Dendritic cell treated with granulocyte-macrophage colony-stimulating factor and Interleukin-4, amounts not matched to agents 40 ng/mL and 50 ng/mL, for 4 days (primary cell): ENCODE measurements at regions not wholly inside any gene's neighbourhood (a gene's known extent, or its start where the extent isn't known, plus 50 kb on each side); places are given as distances from the start of the nearest gene placed in this dataset.

Experiments used
- H3K27ac Mint-ChIP-seq: one replicate; pipeline ENCODE4 v1.8.0; 2022; ENCODE audit warnings: mild to moderate bottlenecking, mixed read lengths
- H3K27me3 Mint-ChIP-seq: one replicate; pipeline ENCODE4 v1.8.0; 2022; ENCODE audit warnings: mild to moderate bottlenecking, mixed read lengths
- H3K36me3 Mint-ChIP-seq: one replicate; pipeline ENCODE4 v1.8.0; 2022; ENCODE audit warnings: low read depth, mixed read lengths
- H3K4me1 Mint-ChIP-seq: one replicate; pipeline ENCODE4 v1.8.0; 2022; ENCODE audit warnings: low read depth, mixed read lengths
- H3K4me3 Mint-ChIP-seq: one replicate; pipeline ENCODE4 v1.8.0; 2022; ENCODE audit warnings: mild to moderate bottlenecking, moderate library complexity, mixed read lengths
- H3K9me3 Mint-ChIP-seq: one replicate; pipeline ENCODE4 v1.8.0; 2022; ENCODE audit warnings: mixed read lengths
- intact Hi-C: fragments of 100-400 bp; cut with micrococcal nuclease; formaldehyde crosslinking; loops from one replicate; pipeline ENCODE4 v1.15.0; 2022

DNA sequence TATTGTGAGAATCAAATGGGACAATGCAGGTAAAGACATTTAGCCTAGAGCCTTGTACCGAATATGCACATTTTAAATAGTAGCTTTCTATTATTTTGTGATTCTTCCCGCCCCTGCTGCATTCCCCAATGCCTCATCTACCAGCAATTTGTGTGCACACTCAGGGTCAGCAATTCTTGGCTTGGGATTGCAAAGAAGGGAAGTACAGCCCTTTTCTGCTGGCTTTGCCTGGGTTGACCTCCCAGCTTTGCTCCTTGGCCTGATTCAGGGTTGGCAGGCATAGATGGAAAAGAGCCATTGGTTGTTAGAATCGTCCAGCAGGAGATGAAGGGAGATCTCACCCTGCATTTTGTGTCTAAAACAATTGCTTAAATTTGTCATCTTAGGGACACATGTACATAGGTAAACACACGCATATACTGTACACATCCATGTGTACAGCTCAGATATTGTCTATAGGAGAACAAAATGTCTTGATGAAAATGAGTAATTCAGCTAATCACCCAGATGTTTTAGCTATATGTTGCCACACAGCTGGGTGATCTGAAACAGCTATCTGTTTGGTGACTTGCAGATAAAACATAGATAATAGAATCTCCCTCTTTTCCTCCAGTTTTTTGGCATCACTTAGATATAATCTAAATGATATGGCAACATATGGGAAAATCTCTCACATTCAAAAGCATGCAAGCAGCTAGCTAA lies 340.9 kb upstream of the TBL1XR1 start:
- Mint-ChIP-seq H3K27me3 (no peaks in the 10 kb centered on the region), H3K4me3 (no peak overlapping the region), H3K36me3 (no peaks in the 10 kb centered on the region), H3K27ac (no peak overlapping the region), H3K4me1 (peaks cover 25% of the 10 kb centered on the region), H3K9me3 (no peaks in the 10 kb centered on the region)
- intact Hi-C loops: no loop called here

DNA sequence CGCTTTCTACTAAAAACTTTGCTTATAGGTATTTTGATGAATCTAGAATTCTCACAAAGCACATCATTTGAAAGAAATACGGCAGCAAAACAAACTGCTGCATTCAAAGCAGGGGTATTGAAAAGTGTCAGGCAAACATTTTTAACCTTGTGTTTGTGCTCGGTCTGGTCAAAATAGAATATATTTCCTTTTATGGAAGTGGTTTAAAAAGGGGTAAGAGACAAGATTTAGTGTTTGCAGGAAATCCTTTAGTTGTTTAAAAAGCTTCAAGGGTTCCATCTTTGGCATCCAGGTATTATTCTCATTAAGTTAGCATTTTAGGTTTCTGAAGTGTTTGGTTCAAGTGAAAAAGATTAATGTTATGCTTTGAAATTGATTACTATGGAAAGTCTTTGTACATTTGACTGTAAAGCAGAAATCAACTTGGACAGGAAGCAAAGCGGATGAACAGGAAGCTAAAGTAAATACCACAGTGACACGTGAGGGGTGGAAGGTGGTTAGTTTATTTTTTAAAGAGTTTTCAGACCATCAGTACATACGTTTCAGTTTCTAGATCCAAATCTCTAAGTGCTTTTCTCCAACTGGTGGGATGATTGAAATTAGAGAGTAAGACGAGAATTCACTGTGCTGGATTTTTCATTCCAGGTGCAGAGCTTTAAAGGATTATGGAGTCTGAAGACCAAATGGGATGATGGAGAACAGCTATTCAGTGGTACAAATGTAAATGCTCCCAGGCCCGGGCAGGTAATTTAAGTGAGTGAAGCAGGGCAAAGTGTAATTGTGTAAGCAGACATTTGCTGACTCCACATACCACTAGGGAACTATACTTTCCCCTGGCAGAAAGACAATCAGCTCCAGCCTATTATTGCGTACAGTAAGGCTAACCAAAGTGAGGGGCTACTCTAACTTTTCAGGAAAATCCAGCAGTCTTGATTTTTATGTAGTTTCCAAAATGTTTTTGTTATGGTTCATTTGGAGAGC lies 341.8 kb upstream of the TBL1XR1 start:
- Mint-ChIP-seq H3K36me3 (no peaks in the 10 kb centered on the region), H3K9me3 (no peaks in the 10 kb centered on the region), H3K4me1 (peaks cover 25% of the 10 kb centered on the region), H3K27ac (no peak overlapping the region), H3K27me3 (no peaks in the 10 kb centered on the region), H3K4me3 (no peak overlapping the region)
- intact Hi-C loops: no loop called here

- intact Hi-C loops: no loop called here
- Mint-ChIP-seq H3K4me3 (no peak overlapping the region), H3K9me3 (no peaks in the 10 kb centered on the region), H3K27me3 (no peaks in the 10 kb centered on the region), H3K27ac (no peak overlapping the region), H3K36me3 (no peaks in the 10 kb centered on the region), H3K4me1 (peaks cover 20% of the 10 kb centered on the region)
Observed at GRCh38 chr3:177541541-177541940, 344.3 kb upstream of the TBL1XR1 start.

- Mint-ChIP-seq H3K27me3 (no peaks in the 10 kb centered on the region), H3K27ac (no peak overlapping the region), H3K36me3 (no peaks in the 10 kb centered on the region), H3K4me1 (no peaks in the 10 kb centered on the region), H3K9me3 (no peaks in the 10 kb centered on the region), H3K4me3 (no peak overlapping the region)
- intact Hi-C loops: no loop called here
Observed at GRCh38 chr3:177545964-177546363, 348.7 kb upstream of the TBL1XR1 start.

DNA sequence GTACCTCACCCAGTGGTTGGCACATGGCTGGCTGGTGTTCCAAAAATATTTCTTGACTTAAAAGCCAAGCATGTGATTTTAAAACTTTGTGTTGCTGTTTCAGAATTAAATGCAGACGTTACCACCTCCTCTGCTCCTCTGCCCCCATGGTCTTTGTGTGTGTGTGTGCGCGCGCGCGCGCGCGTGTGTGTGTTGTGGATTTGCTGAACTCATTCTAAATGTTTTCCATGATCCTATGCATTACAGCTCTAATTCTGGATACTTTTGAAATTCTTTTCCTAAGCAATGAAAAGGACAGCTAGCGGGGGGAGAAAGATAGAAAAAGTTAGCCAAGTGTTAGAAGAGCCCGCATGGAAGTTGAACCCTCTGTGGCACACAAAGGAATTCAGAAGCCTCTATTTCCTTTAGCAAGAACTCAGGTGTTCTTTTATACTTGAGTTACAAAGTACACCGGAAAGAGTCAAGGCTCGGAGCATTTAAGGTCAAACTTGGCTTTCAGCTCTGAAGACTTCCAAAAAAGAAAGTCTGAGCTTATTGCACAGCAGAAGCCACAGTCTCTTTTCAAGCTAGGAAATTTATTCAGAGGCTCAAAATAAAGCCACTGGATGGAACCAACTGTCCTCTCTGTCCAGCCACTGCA lies 350.5 kb upstream of the TBL1XR1 start:
- no peak overlapping the region for H3K4me3 Mint-ChIP-seq
- H3K27ac Mint-ChIP-seq: no peak overlapping the region

DNA sequence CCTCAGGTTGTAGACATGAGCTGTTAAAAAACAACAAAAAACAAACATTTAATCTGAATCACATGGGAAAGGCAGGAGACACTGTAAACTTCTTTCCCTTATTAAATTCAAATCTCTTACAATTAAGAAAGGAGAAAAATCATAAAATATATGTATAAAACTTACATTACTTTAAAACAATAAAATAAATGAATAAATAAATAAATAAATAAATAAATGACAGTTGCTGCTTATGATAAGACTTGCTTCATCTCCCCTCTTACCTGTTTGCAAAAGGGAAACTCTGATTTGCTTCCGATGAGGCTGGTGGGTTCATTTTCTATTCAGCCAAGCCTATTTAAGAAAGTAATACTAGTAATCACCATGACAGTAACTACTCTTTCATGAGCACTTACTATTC lies 353.4 kb upstream of the TBL1XR1 start:
- H3K4me3 Mint-ChIP-seq: no peak overlapping the region
- H3K9me3 Mint-ChIP-seq: no peaks in the 10 kb centered on the region
- intact Hi-C loops: no loop called here
- H3K36me3 Mint-ChIP-seq: no peaks in the 10 kb centered on the region
- H3K27me3 Mint-ChIP-seq: no peaks in the 10 kb centered on the region
- H3K27ac Mint-ChIP-seq: no peak overlapping the region
- H3K4me1 Mint-ChIP-seq: peaks cover 18% of the 10 kb centered on the region

More for the DNA sequence above, 350.5 kb upstream of the TBL1XR1 start:
- no peaks in the 10 kb centered on the region for H3K27me3 Mint-ChIP-seq
- intact Hi-C loops: no loop called here
- peaks cover 8% of the 10 kb centered on the region for H3K4me1 Mint-ChIP-seq
- no peaks in the 10 kb centered on the region for H3K36me3 Mint-ChIP-seq
- no peaks in the 10 kb centered on the region for H3K9me3 Mint-ChIP-seq

- Mint-ChIP-seq H3K36me3 (no peaks in the 10 kb centered on the region), H3K4me3 (no peak overlapping the region), H3K9me3 (no peaks in the 10 kb centered on the region), H3K27ac (no peak overlapping the region), H3K4me1 (peaks cover 25% of the 10 kb centered on the region), H3K27me3 (no peaks in the 10 kb centered on the region)
- intact Hi-C loops: no loop called here
Observed at GRCh38 chr3:177551431-177551836, 354.2 kb upstream of the TBL1XR1 start.

- no peak overlapping the region for H3K4me3 Mint-ChIP-seq
- intact Hi-C loops: no loop called here
- H3K9me3 Mint-ChIP-seq: no peaks in the 10 kb centered on the region
- no peak overlapping the region for H3K27ac Mint-ChIP-seq
- peaks cover 25% of the 10 kb centered on the region for H3K4me1 Mint-ChIP-seq
- H3K27me3 Mint-ChIP-seq: no peaks in the 10 kb centered on the region
- no peaks in the 10 kb centered on the region for H3K36me3 Mint-ChIP-seq
Observed at GRCh38 chr3:177552051-177552450, 354.8 kb upstream of the TBL1XR1 start.

DNA sequence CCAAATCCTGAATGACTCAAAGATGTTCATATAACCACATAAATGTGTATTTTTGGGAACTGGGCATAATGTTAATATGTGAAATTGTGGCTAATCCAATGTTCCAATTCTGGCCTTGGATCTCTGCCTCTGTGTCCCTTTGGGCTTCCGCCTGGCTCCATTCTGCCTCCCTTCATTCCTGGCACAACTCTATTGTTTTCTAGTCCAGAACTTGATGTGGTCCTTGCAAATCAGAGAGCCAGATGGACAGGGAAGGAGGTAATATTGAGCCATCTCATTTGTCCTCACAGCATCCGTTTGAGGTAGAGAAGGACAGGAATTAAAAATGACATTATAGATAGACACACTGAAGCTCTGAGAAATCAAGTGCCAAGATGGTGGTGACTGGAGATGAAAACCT lies 355.7 kb upstream of the TBL1XR1 start:
- Mint-ChIP-seq H3K4me3 (no peak overlapping the region), H3K9me3 (no peaks in the 10 kb centered on the region), H3K27ac (no peak overlapping the region), H3K27me3 (no peaks in the 10 kb centered on the region), H3K36me3 (no peaks in the 10 kb centered on the region), H3K4me1 (peaks cover 25% of the 10 kb centered on the region)
- intact Hi-C loops: no loop called here

GRCh38 chr3:177553579-177553978 lies 356.3 kb upstream of the TBL1XR1 start:
- Mint-ChIP-seq H3K27me3 (no peaks in the 10 kb centered on the region), H3K27ac (peak overlapping the region; percentile 26), H3K9me3 (no peaks in the 10 kb centered on the region), H3K4me1 (peaks cover 25% of the 10 kb centered on the region), H3K4me3 (no peak overlapping the region), H3K36me3 (no peaks in the 10 kb centered on the region)
- intact Hi-C loops: no loop called here

DNA sequence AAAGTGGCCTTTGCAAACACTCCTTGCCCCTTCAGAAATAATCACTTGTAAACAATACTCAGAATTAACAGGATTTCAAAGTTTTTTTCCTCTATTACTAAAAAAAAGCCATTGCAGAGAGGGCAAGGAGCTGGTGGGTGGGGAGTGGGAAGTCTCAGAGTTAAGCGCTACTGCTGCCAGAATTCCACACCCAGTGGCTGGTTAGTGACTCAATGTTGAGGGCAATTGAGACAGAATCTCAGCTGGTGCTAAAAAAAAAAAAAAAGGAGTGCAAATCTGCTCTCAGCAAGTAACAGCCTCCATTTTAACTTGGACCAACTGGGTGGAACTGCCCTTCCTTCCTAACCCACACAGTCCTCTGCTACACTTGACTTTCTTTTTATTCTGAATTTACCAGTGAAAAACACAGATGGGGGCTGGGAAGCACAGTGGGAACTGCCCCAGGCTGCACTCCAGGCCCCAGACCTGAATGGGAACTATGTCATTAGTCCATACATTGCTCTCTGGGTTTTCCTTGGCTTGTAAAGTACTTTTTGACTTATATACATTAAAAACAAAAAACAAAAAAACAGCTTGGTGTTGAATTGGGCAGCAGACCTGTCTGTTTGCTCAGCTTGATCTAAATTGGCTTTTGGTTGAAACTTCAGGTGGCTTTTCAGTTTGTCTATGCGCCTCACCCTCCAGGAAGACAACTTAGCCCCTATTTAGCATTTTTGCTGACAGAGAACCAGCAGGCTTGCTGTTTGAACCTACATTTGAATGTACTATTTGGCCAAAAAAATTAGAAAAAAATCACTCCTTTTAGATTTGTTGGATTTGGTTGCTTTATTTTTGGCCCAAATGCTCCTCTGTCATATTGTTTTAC lies 357.8 kb upstream of the TBL1XR1 start:
- intact Hi-C loops: no loop called here
- no peak overlapping the region for H3K4me3 Mint-ChIP-seq
- H3K4me1 Mint-ChIP-seq: peaks cover 25% of the 10 kb centered on the region
- peak overlapping the region; percentile 82 for H3K27ac Mint-ChIP-seq
- H3K36me3 Mint-ChIP-seq: no peaks in the 10 kb centered on the region
- H3K9me3 Mint-ChIP-seq: no peaks in the 10 kb centered on the region
- H3K27me3 Mint-ChIP-seq: no peaks in the 10 kb centered on the region

DNA sequence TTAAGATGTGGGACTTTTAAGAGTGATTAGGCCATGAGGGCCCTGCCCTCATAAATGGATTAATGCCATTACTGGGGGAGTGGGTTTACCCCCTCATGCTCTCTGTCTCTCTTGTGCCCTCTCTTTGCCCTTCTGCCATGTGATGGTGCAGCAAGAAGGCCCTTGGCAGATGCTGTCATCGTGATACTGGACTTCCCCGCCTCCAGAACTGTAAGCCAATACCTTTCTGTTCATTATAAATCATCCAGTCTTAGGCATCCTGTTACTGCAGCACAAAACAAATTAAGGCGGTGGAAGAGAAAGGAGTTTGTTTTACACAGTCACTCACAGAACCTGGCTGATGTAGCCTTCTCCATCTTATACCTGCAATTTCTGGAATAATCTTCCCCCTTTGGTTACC lies 360.3 kb upstream of the TBL1XR1 start:
- Mint-ChIP-seq H3K4me3 (no peak overlapping the region), H3K27me3 (no peaks in the 10 kb centered on the region), H3K4me1 (peaks cover 17% of the 10 kb centered on the region), H3K9me3 (no peaks in the 10 kb centered on the region), H3K27ac (no peak overlapping the region), H3K36me3 (no peaks in the 10 kb centered on the region)
- intact Hi-C loops: no loop called here

DNA sequence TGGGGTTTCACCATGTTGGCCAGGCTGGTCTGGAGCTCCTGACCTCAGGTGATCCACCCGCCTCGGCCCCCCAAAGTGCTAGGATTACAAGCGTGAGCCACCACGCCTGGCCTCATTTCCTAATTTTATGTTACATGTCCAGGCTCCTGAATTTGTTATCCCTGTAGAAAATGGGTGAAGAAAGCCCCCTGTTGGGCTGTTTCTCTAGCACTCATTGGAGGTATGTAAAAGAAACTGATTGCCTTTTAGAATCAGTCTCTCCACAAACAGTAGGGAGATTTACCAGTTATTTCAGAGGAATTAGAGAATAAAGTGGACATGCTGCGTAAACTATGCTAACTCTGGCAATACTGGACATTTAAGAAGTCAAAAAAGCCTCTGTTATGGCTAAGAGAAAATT lies 364.1 kb upstream of the TBL1XR1 start:
- Mint-ChIP-seq H3K9me3 (no peaks in the 10 kb centered on the region), H3K4me1 (peaks cover 3% of the 10 kb centered on the region), H3K27me3 (no peaks in the 10 kb centered on the region), H3K36me3 (no peaks in the 10 kb centered on the region), H3K27ac (no peak overlapping the region), H3K4me3 (no peak overlapping the region)
- intact Hi-C loops: no loop called here
